ENCODE measurements at regions not wholly inside any gene's neighbourhood (a gene's known extent, or its start where the extent isn't known, plus 50 kb on each side); places are given as distances from the start of the nearest gene placed in this dataset.
A peak's percentile ranks its signal among the peaks of the same experiment; 100 is the strongest.
"Not testable (repeated sequence)": the region's sequence is repeated elsewhere in the genome, so short reads cannot be mapped to it uniquely, and the experiment has no call there.

- DNase-seq, result no peak
Measured at GRCh38 chr12:67091204-67091603, 178.0 kb upstream of the CAND1 start.

- no peak for DNase-seq
Measured at GRCh38 chr12:67091678-67092077, 177.5 kb upstream of the CAND1 start.

GRCh38 chr12:67092934-67093333 is 176.2 kb upstream of the CAND1 start:
- DNase-seq, result not testable (repeated sequence)

- DNase-seq, result no peak
Measured at GRCh38 chr12:67096533-67097318, 172.4 kb upstream of the CAND1 start.

- no peak for DNase-seq
Measured at GRCh38 chr12:67099858-67100257, 169.3 kb upstream of the CAND1 start.

- no peak for DNase-seq
Measured at GRCh38 chr12:67103521-67103920, 165.6 kb upstream of the CAND1 start.

GRCh38 chr12:67107235-67107634 is 161.9 kb upstream of the CAND1 start:
- DNase-seq, result no peak

- DNase-seq, result no peak
Measured at GRCh38 chr12:67107751-67108269, 161.3 kb upstream of the CAND1 start.

GRCh38 chr12:67110345-67110744 is 158.8 kb upstream of the CAND1 start:
- DNase-seq, result not testable (repeated sequence)

- no peak for DNase-seq
Measured at GRCh38 chr12:67111182-67111581, 158.0 kb upstream of the CAND1 start.

- DNase-seq, result peak; percentile 44
Measured at GRCh38 chr12:67112586-67112985, 156.6 kb upstream of the CAND1 start.

- DNase-seq, result no peak
Measured at GRCh38 chr12:67116134-67116533, 153.0 kb upstream of the CAND1 start.

GRCh38 chr12:67122584-67122983 is 146.6 kb upstream of the CAND1 start:
- DNase-seq, result no peak

GRCh38 chr12:67137256-67137655 is 131.9 kb upstream of the CAND1 start:
- DNase-seq, result no peak

GRCh38 chr12:67141296-67142018 is 127.7 kb upstream of the CAND1 start:
- DNase-seq, result no peak

- DNase-seq, result no peak
Measured at GRCh38 chr12:67145692-67146091, 123.5 kb upstream of the CAND1 start.

- no peak for DNase-seq
Measured at GRCh38 chr12:67147030-67147429, 122.1 kb upstream of the CAND1 start.

GRCh38 chr12:67147447-67147846 is 121.7 kb upstream of the CAND1 start:
- DNase-seq, result no peak

GRCh38 chr12:67148265-67148664 is 120.9 kb upstream of the CAND1 start:
- no peak for DNase-seq

- DNase-seq, result peak; percentile 39
Measured at GRCh38 chr12:67151886-67152285, 117.3 kb upstream of the CAND1 start.

GRCh38 chr12:67152451-67152850 is 116.7 kb upstream of the CAND1 start:
- DNase-seq, result peak; percentile 8

- DNase-seq, result no peak
Measured at GRCh38 chr12:67154901-67155300, 114.3 kb upstream of the CAND1 start.

GRCh38 chr12:67155863-67156262 is 113.3 kb upstream of the CAND1 start:
- DNase-seq, result no peak

- DNase-seq, result no peak
Measured at GRCh38 chr12:67161322-67161918, 107.7 kb upstream of the CAND1 start.
